Activated T-cell treated with anti-CD3 and anti-CD28 coated beads, Interleukin-2, amount 50 U/mL, for 72 hours (primary cell): ENCODE measurements at regions not wholly inside any gene's neighbourhood (a gene's known extent, or its start where the extent isn't known, plus 50 kb on each side); places are given as distances from the start of the nearest gene placed in this dataset.

ENCODE experiments used
- ATAC-seq, 2 donors: fragments of 150-1000 bp; cut with Tn5 transposase; replicated peaks in 1 of 2; 2 replicates each; pipeline ENCODE4 v1.10.0; 2021; ENCODE audit warnings: moderate library complexity in 2 of 2, mild to moderate bottlenecking in 1 of 2
- DNase-seq, 2 donors: peaks; one replicate each; pipeline ENCODE4 v3.0.0; 2021 to 2022; ENCODE audit warnings: mixed read lengths in 1 of 2
- H3K27ac Mint-ChIP-seq: one replicate; pipeline ENCODE4 v1.8.0; 2022; ENCODE audit warnings: mild to moderate bottlenecking, moderate library complexity, mixed read lengths
- H3K27me3 Mint-ChIP-seq: one replicate; pipeline ENCODE4 v1.8.0; 2022; ENCODE audit warnings: low read depth, mixed read lengths
- H3K36me3 Mint-ChIP-seq, 2 donors: one replicate each; pipeline ENCODE4 v1.8.0; 2022; ENCODE audit warnings: mixed read lengths in 2 of 2, mild to moderate bottlenecking in 1 of 2; ENCODE audit not compliant: insufficient read depth in 2 of 2
- H3K4me1 Mint-ChIP-seq: one replicate; pipeline ENCODE4 v1.8.0; 2022; ENCODE audit warnings: low read depth, mixed read lengths
- H3K4me3 Mint-ChIP-seq, 2 donors: one replicate each; pipeline ENCODE4 v1.8.0; 2022; ENCODE audit warnings: mild to moderate bottlenecking in 2 of 2, mixed read lengths in 2 of 2, moderate library complexity in 2 of 2
- H3K9me3 Mint-ChIP-seq, 2 donors: one replicate each; pipeline ENCODE4 v1.8.0; 2022; ENCODE audit warnings: mixed read lengths in 2 of 2

GRCh38 chr2:121161272-121161671 lies 123.7 kb downstream of the TFCP2L1 start:
- Mint-ChIP-seq H3K9me3 (peaks cover 10 to 11% of the 10 kb centered on the region in 2 donors), H3K27me3 (no peaks in the 10 kb centered on the region), H3K4me1 (no peaks in the 10 kb centered on the region), H3K4me3 (no peak overlapping the region), H3K27ac (no peak overlapping the region), H3K36me3 (peaks cover 7 to 9% of the 10 kb centered on the region in 2 donors)
- no peak for DNase-seq
- no peak for ATAC-seq

DNA sequence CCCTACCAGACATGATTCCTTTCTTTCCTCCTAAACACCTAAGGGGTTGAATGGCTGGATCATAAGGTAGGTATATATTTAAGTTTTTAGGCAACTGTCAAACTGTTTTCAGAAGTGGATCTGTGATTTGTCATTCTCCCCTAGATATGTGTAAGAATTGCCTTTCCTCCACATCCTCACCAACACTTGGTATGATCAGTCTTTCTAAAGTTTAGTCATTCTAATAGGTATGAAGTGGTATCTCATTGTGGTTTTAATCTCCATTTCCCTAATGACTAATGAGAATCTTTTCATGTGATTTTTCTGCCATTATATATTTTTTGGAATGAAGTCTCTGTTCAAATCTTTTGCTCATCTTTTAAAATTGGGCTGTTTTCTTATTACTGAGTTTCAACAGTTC lies 122.1 kb downstream of the TFCP2L1 start:
- peaks cover 6 to 7% of the 10 kb centered on the region in 2 donors for H3K9me3 Mint-ChIP-seq
- DNase-seq (no peak), ATAC-seq (no peak)
- H3K27ac Mint-ChIP-seq: no peak overlapping the region
- no peaks in the 10 kb centered on the region for H3K27me3 Mint-ChIP-seq
- H3K4me1 Mint-ChIP-seq: no peaks in the 10 kb centered on the region
- H3K4me3 Mint-ChIP-seq: no peak overlapping the region
- peaks cover 5 to 7% of the 10 kb centered on the region in 2 donors for H3K36me3 Mint-ChIP-seq

- no peak for DNase-seq
- H3K27ac Mint-ChIP-seq: no peak overlapping the region
- H3K27me3 Mint-ChIP-seq: no peaks in the 10 kb centered on the region
- H3K9me3 Mint-ChIP-seq: peaks cover 1 to 2% of the 10 kb centered on the region in 2 donors
- ATAC-seq: no peak
- H3K4me1 Mint-ChIP-seq: no peaks in the 10 kb centered on the region
- no peaks in the 10 kb centered on the region for H3K36me3 Mint-ChIP-seq
- H3K4me3 Mint-ChIP-seq: no peak overlapping the region
Observed at GRCh38 chr2:121164042-121164441, 121.0 kb downstream of the TFCP2L1 start.

DNA sequence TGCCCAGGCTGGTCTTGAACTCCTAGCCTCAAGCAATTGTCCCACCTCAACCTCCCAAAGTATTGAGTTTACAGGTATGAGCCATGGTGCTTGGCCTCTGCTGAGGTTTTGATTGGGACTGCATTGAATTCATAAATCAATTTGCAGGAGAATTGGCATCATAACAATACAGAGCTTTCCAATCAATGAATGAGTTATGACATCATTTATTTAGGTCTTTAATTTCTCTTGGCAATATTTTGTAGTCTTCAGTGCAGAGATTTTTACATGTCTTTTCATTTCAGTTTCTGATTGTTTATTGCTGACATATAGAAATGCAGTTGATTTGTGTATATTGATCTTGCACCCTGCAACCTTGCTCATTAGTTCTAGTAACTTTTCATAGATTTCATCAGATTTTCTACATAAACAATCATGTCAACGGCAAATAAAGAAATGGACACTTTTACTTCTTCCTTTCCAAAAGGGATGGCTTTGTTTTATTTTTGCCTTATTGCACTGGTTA lies 119.9 kb downstream of the TFCP2L1 start:
- ATAC-seq: no peak
- Mint-ChIP-seq H3K27ac (no peak overlapping the region), H3K4me1 (no peaks in the 10 kb centered on the region), H3K4me3 (no peak overlapping the region), H3K9me3 (peaks cover 0 to 2% of the 10 kb centered on the region in 2 donors), H3K36me3 (no peaks in the 10 kb centered on the region), H3K27me3 (no peaks in the 10 kb centered on the region)
- DNase-seq: no peak
